ENCODE measurements at regions not wholly inside any gene's neighbourhood (a gene's known extent, or its start where the extent isn't known, plus 50 kb on each side); places are given as distances from the start of the nearest gene placed in this dataset.

DNA sequence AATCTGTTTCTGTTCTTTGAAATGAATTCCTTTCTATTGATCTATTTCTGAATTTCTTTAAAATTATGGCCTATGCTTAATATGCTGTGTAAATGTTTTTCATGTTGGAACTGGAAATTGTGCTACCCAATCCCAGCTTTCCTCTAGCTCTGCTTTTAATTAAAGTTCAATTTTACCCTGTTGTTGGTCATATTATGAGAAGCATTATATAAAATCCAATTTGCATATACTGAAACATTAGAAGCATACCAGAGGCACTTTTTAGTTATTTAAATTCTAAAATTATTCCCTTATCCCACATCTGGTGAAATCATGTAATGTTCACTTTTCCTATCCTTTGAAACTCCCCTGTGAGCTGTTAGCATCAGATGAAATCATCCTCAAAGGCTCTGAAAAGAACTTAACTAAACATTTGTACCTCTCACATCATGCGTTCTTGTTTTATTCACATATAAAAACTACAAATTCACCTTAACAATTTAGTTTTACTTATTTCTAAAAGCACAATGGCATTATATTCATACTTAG lies 160.6 kb upstream of the COL21A1 start:
- no peak for DNase-seq

DNA sequence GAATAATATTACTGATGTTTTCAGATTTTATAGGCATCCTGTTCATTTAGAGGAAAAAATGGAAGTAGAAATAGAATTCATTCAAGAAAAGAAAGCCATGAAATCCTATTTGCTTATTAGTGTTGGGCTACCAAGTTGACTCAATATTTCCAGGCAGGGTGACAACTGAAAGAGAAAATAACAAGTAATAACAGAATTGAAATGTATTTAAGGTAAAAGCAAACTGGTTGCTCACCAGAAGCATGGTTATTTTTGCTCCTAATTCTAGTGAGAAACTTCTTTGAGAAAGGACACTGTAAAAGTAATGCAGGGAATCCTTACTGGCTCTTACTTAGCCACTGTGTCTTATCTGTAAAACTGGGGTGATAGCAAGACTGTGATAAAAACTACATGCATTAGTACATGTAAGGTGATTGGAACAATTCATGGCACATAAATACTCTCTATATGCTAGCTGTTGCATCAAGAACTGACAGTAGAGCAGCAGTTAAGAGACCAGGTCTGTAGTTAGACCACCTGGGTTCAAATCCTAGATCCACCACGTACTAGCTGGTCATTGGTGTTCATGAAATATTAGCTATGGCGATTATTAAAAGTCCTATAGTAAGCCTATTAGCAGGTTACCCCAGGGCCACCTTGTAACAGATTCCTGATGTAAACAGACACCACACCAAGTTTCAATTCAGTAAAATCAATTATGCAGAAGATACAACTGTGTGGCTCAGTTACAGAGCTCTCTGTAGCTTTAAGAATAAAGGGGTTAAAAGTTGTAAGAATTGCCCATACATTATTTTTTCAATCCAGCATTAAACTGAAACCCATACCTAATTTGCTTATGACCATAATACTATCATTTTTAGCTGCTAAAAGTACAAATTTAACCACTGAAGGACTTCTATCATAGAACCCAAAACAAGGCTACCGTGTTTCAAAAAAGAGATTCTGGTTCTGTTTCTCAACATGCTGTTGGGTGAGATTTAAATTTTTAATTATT lies 159.2 kb upstream of the COL21A1 start:
- no peak for DNase-seq

DNA sequence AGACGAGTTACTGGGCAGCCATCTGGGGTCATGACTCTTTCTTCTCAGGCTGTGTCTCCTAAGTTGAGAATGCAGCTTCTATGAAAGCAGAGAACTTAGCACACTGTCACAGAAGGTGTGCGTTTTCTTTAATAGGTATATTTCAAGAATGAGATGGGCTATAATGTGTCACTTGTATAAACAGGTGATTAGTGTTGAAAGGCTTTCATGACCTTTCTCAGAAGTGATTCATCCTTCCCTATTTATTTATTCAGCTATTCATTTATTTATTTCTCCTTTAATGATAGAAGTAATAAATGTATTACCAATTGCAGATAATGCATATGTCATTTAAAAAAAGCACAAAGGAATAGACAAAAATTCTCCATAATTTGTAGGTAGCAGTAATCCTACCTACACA lies 157.2 kb upstream of the COL21A1 start:
- no peak for DNase-seq

DNA sequence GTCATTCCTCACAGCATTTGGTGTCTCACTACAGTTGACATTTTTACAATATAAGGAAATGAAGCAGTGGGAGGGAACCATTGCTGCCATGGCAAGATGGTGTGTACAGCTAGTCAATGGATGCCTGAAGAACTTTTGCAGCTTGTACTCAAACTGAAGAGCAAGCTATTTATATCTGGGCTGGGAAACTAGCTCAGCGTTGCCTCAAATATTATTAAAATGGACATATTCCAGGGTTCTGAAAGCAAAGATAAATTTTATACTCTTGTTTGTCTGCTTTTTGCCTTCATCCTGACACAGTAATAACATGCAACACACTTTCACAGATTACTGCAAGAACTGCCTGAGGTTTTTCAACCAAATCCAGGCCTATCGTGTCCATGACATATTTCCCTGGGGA lies 156.4 kb upstream of the COL21A1 start:
- no peak for DNase-seq

DNA sequence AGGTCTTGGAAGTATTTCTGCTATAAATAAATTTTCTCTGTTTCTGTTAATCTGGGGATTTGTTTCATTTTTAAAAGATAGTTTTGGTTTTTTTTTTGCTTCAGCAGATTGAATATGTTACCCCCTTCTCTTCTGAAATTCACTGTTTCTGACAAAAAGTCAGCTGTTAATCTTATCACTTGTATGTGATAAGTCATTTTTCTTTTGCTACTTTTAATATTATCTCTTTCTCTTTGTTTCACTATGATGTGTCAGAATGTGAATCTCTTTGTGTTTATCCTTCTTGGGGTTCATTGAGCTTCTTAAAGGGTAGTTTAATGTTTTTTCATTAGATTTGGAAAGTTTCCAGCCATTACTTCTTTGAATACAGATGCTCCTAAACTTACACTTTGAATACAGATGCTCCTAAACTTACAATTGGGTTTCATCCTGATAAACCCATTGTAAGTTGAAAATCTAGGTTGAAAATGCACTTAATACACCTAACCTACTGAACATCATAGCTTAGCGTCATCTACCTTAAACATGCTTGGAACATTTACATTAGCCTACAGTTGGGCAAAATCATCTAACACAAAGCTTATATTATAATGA lies 154.2 kb upstream of the COL21A1 start:
- no peak for DNase-seq

DNA sequence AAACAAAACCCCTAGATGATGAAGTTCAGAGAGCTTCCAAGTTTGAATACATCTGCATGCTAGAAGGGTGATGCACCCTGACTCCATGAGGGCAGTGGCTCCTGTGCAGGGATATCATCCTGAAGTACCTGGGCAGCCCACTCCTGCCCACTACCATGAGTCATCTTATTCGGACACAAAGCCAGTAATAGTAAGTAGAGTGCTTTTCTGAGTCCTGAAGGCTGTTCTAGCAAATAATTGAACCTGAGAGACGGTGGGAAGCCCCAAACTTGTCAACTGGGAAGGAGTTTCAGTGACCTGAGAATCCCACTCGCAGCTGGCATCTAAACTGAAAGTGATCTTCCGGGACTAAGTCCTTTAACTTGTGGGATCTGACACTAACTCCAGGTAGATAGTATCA lies 152.9 kb upstream of the COL21A1 start:
- DNase-seq, result no peak

DNA sequence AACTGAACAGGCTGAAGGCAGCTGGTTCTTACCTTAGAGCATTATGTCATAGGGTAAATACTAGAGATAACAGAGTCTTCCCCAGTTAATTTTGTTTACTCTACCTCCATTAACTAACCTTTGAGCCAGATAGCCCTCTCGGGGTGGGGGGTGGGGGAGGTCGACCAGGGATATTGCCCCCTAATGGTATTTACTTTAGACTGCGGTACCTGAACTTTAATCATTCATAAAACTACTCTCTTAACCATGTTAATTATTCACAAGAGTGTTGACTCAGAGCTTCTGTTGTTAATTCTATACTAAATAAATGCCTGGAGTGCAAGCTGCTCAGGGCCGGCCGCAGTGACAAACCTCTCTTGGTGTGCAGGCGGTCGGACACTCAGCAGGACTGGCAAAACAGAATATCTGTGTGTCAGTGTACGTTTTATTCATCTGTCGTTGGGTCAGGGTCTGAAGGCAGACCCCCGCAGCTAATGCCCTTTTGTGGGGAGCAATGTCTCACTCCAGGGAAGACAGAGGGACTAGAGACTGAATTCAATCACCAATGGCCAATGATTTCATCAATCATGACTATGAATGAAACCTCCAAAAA lies 152.4 kb upstream of the COL21A1 start:
- no peak for DNase-seq

DNA sequence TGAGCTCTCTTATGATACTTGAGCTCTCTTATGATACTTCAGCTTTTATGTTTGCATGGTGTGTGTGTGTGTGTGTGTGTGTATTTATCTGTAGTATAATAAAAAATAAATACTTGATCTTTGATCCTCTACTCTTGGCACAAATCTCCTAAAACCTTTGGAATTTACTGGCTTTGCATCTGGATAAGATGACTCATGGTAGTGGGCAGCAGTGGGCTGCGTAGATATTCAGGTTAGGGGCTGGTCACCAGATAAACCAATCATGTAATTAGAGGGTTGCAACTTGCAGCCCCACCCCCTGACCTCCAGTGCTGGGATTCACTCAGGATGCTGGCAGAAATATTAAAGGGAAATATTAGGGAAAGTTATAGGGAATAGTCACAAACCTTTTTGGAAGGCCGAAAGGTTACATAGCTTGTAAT lies 151.9 kb upstream of the COL21A1 start:
- no peak for DNase-seq

DNA sequence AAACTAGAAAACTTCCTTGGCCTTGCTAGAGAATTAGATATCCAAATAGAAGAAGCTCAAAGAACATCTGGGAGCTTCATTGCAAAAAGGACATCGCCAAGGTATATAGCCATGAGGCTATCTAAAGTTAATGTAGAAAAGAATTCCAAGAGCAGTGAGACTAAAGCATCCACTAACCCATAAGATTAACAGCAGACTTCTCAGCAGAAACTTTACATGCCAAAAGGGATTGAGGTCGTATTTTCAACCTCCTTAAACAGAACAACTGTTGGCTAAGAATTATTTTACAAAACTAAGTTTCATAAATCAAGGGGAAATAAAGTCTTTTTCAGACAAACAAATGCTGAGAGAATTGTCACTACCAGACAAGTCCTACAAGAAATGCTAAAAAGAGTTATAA lies 149.1 kb upstream of the COL21A1 start:
- no peak for DNase-seq

DNA sequence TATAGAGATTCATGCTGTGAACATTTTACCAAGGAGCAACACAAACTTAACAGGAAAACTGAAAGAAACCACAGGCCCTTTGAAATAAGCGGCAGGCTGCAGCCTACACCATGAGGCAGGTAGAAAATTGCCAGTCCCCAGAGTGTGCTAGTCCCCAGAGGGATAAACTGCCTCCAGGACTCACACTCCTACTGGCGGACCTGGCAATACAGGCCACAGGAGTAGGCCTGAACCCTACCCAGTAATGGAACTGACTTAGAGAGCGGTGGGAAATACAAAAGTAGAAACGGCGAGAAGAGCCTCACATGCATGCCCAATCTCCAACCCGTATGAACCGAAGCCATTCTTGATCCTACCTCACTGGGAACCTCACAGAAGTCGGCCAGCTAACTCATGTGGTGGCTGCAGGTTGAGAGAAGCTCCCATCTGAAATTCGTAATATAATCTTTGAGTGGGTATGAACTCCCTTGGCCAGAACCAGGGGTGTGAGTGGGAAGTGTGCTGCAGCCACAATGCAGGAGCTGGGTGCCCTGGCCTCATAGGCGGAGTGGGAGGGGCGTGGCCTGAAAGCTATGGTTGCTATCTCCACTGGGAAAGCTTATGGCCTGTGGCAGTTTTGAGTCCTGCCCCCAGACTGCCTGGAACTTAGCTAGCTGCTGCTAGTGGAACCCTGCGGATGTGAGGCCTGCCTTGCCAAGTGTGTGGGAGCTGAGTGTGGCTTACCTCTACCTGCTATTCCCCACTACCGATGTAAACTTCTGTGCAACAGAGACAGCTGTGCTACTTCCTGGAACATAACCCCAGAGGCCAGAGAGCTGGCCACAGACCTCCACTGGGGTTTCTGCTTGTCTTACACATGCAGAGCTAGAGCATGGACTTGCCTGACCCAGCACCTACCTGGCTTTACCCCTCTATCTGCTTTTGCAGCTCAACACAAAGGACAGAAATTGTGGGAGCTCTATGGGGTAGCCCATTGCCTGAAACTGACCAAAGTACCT lies 146.5 kb upstream of the COL21A1 start:
- no peak for DNase-seq

DNA sequence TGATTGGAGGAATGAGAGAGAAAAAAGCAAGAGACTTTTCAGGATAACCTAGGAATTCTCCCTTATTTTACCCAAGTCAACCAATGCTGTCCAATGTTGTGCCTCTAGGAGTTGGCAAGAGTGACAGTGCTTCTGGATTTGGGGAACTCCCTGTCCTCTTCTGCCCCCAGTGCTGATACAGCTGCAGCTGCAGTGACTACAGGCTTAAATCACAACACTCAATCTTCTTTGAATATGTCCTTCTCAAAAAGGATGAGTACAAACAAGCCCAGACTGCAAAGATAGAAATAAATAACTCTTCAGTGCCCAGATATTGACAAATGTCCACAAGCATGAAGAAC lies 141.0 kb upstream of the COL21A1 start:
- no peak for DNase-seq

DNA sequence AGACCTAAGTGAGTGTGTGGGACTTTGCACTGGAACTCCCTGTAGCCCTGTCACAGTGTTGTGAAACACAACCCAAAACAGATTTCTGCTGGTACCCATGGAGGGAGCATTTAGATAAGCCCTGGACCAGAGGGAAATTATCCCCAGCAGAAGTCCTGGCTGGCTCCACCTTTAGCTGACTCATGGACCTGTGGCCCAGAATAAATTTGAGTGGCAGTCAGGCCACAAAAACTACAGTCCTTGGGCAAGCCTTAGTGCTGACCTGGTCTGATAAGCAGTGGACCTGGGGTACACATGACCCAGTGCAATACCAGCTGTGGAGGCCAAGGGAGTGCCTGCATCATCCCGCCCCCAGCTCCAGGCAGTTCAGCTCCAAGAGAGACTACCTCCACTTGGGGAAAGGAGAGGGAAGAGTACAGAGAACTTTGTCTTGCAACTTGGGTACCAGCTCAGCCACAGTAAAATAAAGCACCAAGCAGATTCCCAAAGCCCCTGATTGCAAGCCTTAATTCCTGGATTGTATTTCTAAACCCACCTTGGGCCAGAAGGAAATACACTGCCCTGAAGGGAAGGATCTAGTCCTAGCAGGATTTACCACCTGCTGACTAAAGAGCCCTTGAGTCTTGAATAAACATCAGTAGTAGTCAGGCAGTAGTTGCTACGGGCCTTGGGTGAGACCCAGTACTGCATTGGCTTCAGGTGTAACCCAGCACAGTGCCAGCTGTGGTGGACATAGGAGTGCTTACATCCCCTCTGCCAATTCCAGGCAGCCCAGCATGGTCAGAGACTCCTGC lies 140.4 kb upstream of the COL21A1 start:
- no peak for DNase-seq

DNA sequence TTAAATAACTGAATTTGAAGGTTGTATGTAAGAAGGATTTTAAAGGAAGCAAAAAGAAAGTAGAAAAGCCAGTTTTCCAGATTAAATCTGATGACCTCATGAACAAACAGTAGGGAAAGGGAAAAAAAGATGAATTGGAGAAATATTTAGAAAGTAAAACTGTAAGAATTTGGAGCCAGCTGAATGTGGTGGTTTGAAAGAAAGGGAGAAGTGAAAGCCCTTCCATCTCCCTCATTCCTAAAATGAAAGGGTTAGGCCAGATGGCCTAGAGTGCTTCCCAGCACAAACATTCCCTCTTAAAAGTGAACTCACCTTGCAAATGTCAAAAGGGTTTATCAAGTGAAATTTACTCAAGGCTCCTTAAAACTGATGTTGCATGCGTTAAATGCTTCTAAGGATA lies 139.3 kb upstream of the COL21A1 start:
- DNase-seq, result no peak

DNA sequence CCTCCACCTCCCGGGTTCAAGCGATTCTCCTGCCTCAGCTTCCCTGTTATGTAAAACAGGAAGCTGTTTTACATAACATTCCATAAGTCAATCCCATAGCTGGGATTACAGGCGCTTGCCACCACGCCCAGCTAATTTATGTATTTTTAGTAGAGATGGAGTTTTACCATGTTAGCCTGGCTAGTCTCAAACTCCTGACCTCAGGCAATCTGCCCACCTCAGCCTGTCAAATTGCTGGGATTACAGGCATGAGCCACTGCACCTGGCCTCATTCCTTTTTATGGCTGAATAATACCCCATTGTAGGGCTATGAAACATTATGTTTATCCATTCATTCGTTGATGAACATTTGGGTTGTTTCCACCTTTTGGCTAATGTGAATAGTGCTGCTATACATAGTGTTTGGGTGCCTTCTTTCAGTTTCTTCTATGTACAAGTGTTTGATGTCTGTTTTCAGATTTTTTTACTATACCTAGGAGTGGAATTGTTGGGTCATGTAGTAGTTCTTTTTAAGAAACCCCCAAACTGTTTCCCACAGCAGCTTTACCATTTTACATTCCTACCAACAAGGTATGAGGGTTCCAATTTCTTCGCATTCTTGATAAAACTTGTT lies 138.7 kb upstream of the COL21A1 start:
- DNase-seq, result no peak

DNA sequence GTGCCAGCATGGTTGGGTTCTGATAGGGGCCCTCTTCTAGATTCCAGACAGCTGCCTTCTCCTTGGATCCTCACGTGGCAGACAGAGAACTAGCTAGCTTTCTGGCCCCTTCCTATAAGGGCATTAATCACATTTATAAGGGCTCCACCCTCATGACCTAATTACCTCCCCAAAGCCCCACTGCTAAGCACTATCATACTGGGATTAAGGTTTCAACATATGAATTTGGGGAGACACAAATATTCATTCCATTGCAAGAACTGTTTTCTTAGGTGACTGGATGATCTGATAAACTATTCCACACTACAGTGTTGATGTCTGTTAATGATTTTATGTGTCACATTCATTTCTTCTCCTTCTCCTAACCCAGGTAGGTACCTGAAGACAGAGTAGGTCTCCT lies 135.8 kb upstream of the COL21A1 start:
- no peak for DNase-seq

DNA sequence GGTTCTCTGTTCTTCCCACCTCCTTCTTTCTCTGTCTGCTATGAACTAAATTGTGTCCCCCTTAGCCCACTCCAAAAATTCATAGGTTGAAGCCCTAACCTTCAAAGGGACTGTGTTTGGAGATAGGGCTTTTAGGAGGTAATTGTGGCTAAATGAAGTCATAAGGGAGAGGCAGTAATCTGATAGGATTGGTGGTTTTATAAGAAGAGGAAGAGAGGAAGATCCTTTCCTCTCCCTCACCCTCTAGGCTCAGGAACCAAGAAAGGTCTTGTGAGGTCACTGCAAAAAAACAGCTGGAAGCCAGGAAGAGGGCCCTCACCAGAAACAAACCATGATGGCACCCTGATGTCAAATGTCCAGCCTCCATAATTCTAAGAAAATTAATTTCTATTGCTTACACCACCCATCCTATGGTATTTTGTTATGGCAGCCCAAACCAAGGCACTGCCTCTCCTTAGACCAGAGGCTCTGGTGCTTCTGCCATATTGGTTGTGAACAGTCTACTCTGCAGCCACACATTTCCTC lies 135.1 kb upstream of the COL21A1 start:
- no peak for DNase-seq

DNA sequence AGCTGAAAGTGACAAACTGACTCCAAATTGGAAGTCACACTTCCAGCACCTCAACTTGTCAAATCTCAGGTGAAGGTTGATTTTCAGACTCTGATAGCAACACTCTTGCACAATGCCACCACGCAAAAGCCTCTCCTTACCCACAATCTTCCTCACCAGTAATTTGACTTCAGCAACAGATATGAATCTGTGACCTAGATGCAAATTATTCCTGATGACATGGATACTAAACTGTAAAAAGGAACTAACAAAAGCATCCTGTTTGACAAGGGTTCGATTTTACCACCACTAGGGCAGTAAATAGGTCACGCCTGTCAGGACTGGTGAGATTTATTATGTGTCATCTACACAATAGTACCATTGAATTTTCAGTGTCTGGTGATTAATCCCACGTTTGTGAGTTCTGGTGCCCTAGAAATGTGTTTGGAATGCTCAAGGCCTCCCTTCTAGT lies 134.4 kb upstream of the COL21A1 start:
- DNase-seq, result no peak

DNA sequence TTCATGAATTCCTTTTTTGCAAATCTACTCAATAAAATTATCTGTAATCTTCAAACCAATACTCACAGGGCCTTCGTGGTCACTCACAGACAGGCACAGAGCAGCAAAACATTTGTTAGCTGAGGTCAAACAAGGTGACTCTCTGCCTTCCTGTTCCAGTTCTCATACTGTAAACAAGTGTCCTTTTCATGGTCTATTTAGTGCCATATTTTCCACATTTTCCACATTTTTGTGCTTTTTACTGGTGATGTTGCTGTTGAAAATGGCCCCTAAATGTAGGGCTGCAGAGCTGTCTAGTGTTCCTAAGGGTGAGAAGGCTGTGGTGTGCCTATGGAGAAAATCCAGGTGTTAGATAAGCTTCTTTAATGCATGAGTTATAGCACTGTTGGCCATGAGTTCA lies 133.1 kb upstream of the COL21A1 start:
- DNase-seq, result no peak

DNA sequence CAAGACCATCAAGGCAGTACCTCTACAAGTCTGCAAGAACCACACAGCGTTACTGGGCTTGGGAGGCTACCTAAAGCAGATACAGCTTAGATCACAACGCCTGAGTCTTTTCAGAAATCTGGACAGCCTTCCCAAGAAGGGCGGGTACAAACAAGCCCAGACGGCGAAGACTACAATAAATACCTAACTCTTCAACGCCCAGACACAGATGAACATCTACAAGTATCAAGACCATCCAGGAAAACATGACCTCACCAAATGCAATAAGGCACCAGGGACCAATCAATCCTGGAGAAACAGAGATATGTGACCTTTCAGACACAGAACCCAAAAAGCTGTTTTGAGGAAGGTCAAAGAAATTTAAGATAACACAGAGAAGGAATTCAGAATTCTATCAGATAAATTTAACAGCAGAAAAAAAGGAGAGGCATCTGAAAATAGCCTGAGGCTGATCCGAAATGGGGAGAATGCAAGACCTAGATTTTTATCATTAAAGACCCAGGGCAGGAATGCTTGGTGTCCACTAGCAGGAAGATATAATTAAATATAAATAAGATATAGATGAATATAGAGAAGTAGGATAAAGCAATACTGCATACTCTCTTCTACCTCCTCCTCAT lies 131.7 kb upstream of the COL21A1 start:
- no peak for DNase-seq

DNA sequence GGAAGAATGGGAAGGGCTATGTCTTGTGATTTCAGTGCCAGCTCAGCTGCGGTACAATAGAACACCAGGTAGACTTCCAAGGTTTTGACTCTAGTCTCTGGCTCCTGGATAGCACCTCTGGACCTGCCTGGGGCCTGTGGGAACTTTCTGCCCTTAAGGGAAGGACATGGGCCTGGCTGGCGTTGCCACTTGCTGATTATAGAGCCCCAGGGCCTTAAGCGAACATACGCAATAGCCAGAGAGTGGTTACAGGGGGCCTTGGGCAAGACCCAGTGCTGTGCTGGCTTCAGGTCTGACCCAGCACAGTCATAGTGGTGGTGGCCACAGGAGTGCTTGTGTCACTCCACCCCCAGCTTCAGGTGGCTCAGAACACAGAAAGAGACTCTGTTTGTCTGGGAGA lies 131.1 kb upstream of the COL21A1 start:
- DNase-seq, result no peak

All from hippocampal formation (tissue), 2 donors.